Lower leg skin (tissue), 4 donors: ENCODE measurements at regions not wholly inside any gene's neighbourhood (a gene's known extent, or its start where the extent isn't known, plus 50 kb on each side); places are given as distances from the start of the nearest gene placed in this dataset.

ENCODE experiments used
- DNase-seq, 2 donors: peaks; one replicate each; pipeline ENCODE4 v3.0.0-alpha.2; 2019; ENCODE audit warnings: low spot score in 2 of 2
- H3K4me3 ChIP-seq: fragments of 200-600 bp; sonication (generic); 2 replicates; pipeline ENCODE4 v1.5.1; 2017; ENCODE audit warnings: mild to moderate bottlenecking, low read depth; ENCODE audit not compliant: poor library complexity, severe bottlenecking
- POLR2A ChIP-seq, 2 donors: fragments of 450-650 bp; IDR thresholded peaks; one replicate each; pipeline ENCODE4 v1.6.1; 2016 to 2017; ENCODE audit warnings: antibody characterized with exemption in 2 of 2, mild to moderate bottlenecking in 1 of 2, moderate library complexity in 1 of 2
- WGBS, 2 donors: methylation state at CpG; one replicate each; pipeline ENCODE4 v1.1.5; 2018; 5-methylcytosine and 5-hydroxymethylcytosine counted together
- intact Hi-C: fragments of 100-400 bp; cut with DNase I; formaldehyde crosslinking; loops from one replicate; pipeline ENCODE4 v1.15.0; 2023; ENCODE audit warnings: low total_unique reads
- TF ChIP-seq, protein P1 (sequence below), 3 donors: fragments of 450-650 bp; IDR thresholded peaks; one replicate each; pipeline ENCODE4 v1.5.1; 2016; ENCODE audit warnings: antibody characterized with exemption in 3 of 3, mild to moderate bottlenecking in 3 of 3, moderate library complexity in 2 of 3

DNA sequence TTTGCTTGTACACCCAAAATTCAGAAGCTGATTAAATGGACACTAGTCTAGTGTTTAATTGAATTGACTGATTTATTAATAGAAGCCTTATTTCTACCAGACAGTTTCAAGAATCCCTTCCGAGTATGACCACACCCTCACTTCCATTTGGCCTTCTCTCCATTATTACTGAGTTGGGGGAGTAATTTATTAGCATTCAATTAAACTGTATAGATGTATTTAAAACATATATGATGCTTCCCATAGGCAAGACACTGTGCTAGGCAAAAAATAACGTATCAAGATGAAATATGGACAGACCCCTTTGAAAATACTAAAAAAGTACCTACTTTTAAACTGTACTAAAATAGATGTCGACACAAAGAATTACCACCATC lies 112.9 kb upstream of the PHACTR1 start:
- no peak for DNase-seq
- intact Hi-C loops, result loop anchor here (10.0 kb wide), 1 partner anchor 949 kb away; no protein-coding TSS in a partner anchor
- WGBS, 2 donors, result 63 to 66% methylated on average over 3 of the region's 3 CpGs
- H3K4me3 ChIP-seq, result no peak overlapping the region
- TF ChIP-seq POLR2A (IDR thresholded peaks at IDR 0.05), result no peak
- TF ChIP-seq, protein P1, sequence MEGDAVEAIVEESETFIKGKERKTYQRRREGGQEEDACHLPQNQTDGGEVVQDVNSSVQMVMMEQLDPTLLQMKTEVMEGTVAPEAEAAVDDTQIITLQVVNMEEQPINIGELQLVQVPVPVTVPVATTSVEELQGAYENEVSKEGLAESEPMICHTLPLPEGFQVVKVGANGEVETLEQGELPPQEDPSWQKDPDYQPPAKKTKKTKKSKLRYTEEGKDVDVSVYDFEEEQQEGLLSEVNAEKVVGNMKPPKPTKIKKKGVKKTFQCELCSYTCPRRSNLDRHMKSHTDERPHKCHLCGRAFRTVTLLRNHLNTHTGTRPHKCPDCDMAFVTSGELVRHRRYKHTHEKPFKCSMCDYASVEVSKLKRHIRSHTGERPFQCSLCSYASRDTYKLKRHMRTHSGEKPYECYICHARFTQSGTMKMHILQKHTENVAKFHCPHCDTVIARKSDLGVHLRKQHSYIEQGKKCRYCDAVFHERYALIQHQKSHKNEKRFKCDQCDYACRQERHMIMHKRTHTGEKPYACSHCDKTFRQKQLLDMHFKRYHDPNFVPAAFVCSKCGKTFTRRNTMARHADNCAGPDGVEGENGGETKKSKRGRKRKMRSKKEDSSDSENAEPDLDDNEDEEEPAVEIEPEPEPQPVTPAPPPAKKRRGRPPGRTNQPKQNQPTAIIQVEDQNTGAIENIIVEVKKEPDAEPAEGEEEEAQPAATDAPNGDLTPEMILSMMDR (IDR thresholded peaks at IDR 0.05), result no peak

GRCh38 chr6:12605888-12606345 lies 110.7 kb upstream of the PHACTR1 start:
- intact Hi-C loops, result loop anchor here (10.0 kb wide), 1 partner anchor 951 kb away; no protein-coding TSS in a partner anchor
- WGBS, 2 donors, result 41 to 48% methylated on average over 7 of the region's 7 CpGs
- peak in 1 of 2 donors; percentile 53 for DNase-seq
- no peak overlapping the region for H3K4me3 ChIP-seq
- TF ChIP-seq, protein P1 (IDR thresholded peaks at IDR 0.05), result no peak
- TF ChIP-seq POLR2A (IDR thresholded peaks at IDR 0.05), result no peak

DNA sequence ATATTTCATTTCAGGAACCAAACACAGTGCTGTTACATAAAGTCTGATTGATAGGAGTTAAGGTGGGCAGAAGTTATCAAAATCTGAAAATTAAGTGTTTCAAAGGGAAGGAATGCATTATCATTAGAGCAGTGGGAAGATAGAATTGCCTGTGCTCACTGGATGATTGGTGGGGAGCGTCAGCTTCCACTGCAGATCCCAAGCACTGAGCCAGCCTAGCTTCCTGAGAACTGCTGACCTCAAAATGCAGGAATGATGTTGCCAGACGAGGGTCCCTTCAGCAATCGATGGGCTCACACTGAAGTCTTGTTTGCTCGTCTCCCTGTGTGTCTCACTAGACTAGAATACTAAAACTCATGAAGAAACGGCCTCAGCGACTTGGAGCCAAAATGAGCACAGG lies 110.0 kb upstream of the PHACTR1 start:
- TF ChIP-seq POLR2A (IDR thresholded peaks at IDR 0.05), result no peak
- TF ChIP-seq, protein P1 (IDR thresholded peaks at IDR 0.05), result no peak
- H3K4me3 ChIP-seq, result no peak overlapping the region
- no peak for DNase-seq
- WGBS, 2 donors, result 82 to 87% methylated on average over 6 of the region's 6 CpGs
- intact Hi-C loops, result loop anchor here (10.0 kb wide), 1 partner anchor 952 kb away; no protein-coding TSS in a partner anchor

GRCh38 chr6:12608016-12608860 lies 108.3 kb upstream of the PHACTR1 start:
- TF ChIP-seq, protein P1 (IDR thresholded peaks at IDR 0.05), result no peak
- TF ChIP-seq POLR2A (IDR thresholded peaks at IDR 0.05), result no peak
- DNase-seq, result no peak
- intact Hi-C loops, result loop anchor here (10.0 kb wide), 1 partner anchor 953 kb away; no protein-coding TSS in a partner anchor
- no peak overlapping the region for H3K4me3 ChIP-seq
- 42 to 45% methylated on average over 8 of the region's 8 CpGs for WGBS, 2 donors

DNA sequence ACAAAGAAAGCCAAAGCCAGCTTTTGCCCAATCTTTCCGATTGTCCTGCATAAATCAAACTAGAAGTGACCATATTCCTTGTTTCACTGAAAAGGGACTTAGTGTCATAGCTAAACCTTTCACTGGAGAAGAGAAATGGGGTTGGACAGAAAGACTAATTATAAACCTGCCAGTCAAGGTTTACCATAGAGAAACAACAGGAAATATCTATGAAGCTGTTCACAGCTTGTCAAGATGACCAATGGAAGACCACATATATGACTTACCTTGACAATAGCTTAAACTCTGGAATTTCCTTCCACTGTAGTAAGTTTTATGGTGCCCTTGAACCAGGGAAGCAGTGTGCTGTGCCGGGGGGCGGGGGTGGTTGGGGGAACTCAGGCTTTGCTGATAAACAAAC lies 107.7 kb upstream of the PHACTR1 start:
- no peak for TF ChIP-seq POLR2A (IDR thresholded peaks at IDR 0.05)
- TF ChIP-seq, protein P1 (IDR thresholded peaks at IDR 0.05), result no peak
- WGBS, 2 donors, result 81 to 83% methylated on average over 3 of the region's 3 CpGs

More for the DNA sequence above, 107.7 kb upstream of the PHACTR1 start:
- DNase-seq, result no peak
- intact Hi-C loops, result loop anchor here (10.0 kb wide), 1 partner anchor 954 kb away; no protein-coding TSS in a partner anchor
- H3K4me3 ChIP-seq, result no peak overlapping the region
